ENCODE measurements at regions not wholly inside any gene's neighbourhood (a gene's known extent, or its start where the extent isn't known, plus 50 kb on each side); places are given as distances from the start of the nearest gene placed in this dataset.

DNA sequence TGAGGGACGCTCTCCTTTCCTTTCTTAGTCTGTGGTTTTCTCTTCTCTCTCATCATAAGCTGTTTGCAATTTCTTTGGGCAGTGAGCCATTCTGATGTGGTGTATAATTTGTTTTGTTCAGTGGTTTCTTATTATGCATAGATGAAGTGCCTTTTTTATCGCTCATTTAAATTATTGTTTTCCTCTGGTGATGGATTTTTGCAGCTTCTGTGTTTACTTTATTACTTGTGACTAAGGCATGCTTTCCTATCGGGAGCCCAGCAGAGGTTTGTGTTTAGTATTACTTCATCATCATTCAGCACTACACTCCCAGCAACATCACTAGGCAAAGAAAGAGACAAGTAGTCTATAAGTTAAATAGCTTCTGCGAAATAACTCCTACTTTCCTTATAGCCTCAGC, 586.6 kb upstream of the NOVA1 start:
- TF ChIP-seq MAFK (IDR thresholded peaks at IDR 0.05; ENCODE audit: low read depth, low read length) (no peak), RCOR1 (IDR thresholded peaks at IDR 0.05; ENCODE audit: insufficient replicate concordance, low read length) (no peak)

All from IMR-90 (cell line).